Smooth muscle cell (in vitro differentiated cells): ENCODE measurements at regions not wholly inside any gene's neighbourhood (a gene's known extent, or its start where the extent isn't known, plus 50 kb on each side); places are given as distances from the start of the nearest gene placed in this dataset.

ENCODE experiments used
- DNase-seq: peaks from one replicate; lab custom pipeline; 2025; ENCODE audit not compliant: unreplicated experiment; lab: John Stamatoyannopoulos, UW
- H2AFZ ChIP-seq: fragments of 200-600 bp; sonication (generic); 2 replicates; pipeline ENCODE4 v1.6.0; 2016; ENCODE audit warnings: antibody characterized with exemption, low read depth, mild to moderate bottlenecking
- H3F3A ChIP-seq: fragments of 200-600 bp; sonication (generic); 2 replicates; pipeline ENCODE4 v1.6.0; 2017; ENCODE audit warnings: antibody characterized with exemption, low read depth
- H3K27ac ChIP-seq: fragments of 200-600 bp; sonication (generic); 2 replicates; pipeline ENCODE4 v1.5.1; 2016; ENCODE audit warnings: low read depth, mild to moderate bottlenecking
- H3K27me3 ChIP-seq: fragments of 200-600 bp; sonication (generic); 2 replicates; pipeline ENCODE4 v1.6.1; 2016; ENCODE audit warnings: low read depth, mild to moderate bottlenecking
- H3K36me3 ChIP-seq: fragments of 200-600 bp; sonication (generic); 2 replicates; pipeline ENCODE4 v1.5.1; 2016; ENCODE audit warnings: low read depth
- H3K4me1 ChIP-seq: fragments of 200-600 bp; sonication (generic); 2 replicates; pipeline ENCODE4 v1.5.1; 2016; ENCODE audit warnings: low read depth
- H3K4me2 ChIP-seq: fragments of 200-600 bp; sonication (generic); 2 replicates; pipeline ENCODE4 v1.6.0; 2016; ENCODE audit warnings: mild to moderate bottlenecking
- H3K4me3 ChIP-seq: fragments of 200-600 bp; sonication (generic); 2 replicates; pipeline ENCODE4 v1.5.1; 2016; ENCODE audit warnings: mild to moderate bottlenecking
- H3K79me2 ChIP-seq: fragments of 200-600 bp; sonication (generic); 2 replicates; pipeline ENCODE4 v1.6.0; 2016; ENCODE audit warnings: low read depth, mild to moderate bottlenecking
- H3K9ac ChIP-seq: fragments of 200-600 bp; sonication (generic); 2 replicates; pipeline ENCODE4 v1.6.0; 2016; ENCODE audit warnings: low read depth
- H3K9me3 ChIP-seq: fragments of 200-600 bp; sonication (generic); replicated peaks from 2 replicates; pipeline ENCODE4 v1.5.1; 2016; ENCODE audit warnings: low read depth
- H4K20me1 ChIP-seq: fragments of 200-600 bp; sonication (generic); 2 replicates; pipeline ENCODE4 v1.6.0; 2016; ENCODE audit warnings: low read depth
- CTCF ChIP-seq: fragments of 200-600 bp; sonication (generic); IDR thresholded peaks from 2 replicates; pipeline ENCODE4 v1.5.1; 2017; ENCODE audit warnings: borderline replicate concordance, mild to moderate bottlenecking, antibody characterized with exemption; ENCODE audit not compliant: insufficient read depth, poor library complexity, severe bottlenecking
- WGBS: methylation state at CpG from one replicate; pipeline ENCODE4 v1.1.7; 2016; ENCODE audit warnings: low lambda C conversion rate; 5-methylcytosine and 5-hydroxymethylcytosine counted together

- H2AFZ ChIP-seq, result no peak overlapping the region
- H3K79me2 ChIP-seq, result no peaks in the 10 kb centered on the region
- H3K9ac ChIP-seq, result no peak overlapping the region
- H3K27ac ChIP-seq, result no peak overlapping the region
- no peaks in the 10 kb centered on the region for H3K9me3 ChIP-seq
- H3K4me1 ChIP-seq, result no peaks in the 10 kb centered on the region
- no peak overlapping the region for H3K4me2 ChIP-seq
- no peaks in the 10 kb centered on the region for H4K20me1 ChIP-seq
- H3F3A ChIP-seq, result no peaks in the 10 kb centered on the region
- TF ChIP-seq CTCF, result no peak
- DNase-seq, result no peak
- H3K36me3 ChIP-seq, result no peaks in the 10 kb centered on the region
- WGBS, result 65% methylated on average over 4 of the region's 4 CpGs
- no peaks in the 10 kb centered on the region for H3K27me3 ChIP-seq
- no peak overlapping the region for H3K4me3 ChIP-seq
These were observed 431.1 kb upstream of the CDH19 start for GRCh38 chr18:67035026-67035425.

DNA sequence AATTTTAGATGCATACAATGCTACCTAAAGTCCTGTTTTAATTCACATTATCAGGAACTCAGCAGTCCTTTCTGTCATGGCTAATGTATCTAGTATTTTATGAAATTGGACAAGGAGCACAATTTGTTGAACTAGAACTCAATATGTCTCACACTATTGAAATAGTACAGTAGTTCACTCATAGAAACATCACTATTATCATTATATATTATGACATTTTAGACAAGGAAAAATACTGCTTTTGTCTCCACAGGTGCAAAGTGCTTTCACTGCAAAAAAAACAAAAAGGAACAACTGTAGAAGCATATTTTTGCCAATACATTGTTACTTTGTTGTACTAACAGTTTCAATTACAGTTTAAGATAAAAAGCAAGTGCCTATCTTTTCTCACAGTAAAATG, 419.2 kb upstream of the CDH19 start:
- Histone ChIP-seq H3F3A (no peaks in the 10 kb centered on the region), H3K27ac (no peak overlapping the region), H3K4me1 (no peaks in the 10 kb centered on the region), H3K4me3 (no peak overlapping the region), H3K36me3 (no peaks in the 10 kb centered on the region), H3K9ac (no peak overlapping the region), H3K27me3 (no peaks in the 10 kb centered on the region), H3K79me2 (no peaks in the 10 kb centered on the region), H3K4me2 (no peak overlapping the region), H3K9me3 (no peaks in the 10 kb centered on the region), H4K20me1 (no peaks in the 10 kb centered on the region), H2AFZ (no peak overlapping the region)
- no peak for TF ChIP-seq CTCF
- no peak for DNase-seq

DNA sequence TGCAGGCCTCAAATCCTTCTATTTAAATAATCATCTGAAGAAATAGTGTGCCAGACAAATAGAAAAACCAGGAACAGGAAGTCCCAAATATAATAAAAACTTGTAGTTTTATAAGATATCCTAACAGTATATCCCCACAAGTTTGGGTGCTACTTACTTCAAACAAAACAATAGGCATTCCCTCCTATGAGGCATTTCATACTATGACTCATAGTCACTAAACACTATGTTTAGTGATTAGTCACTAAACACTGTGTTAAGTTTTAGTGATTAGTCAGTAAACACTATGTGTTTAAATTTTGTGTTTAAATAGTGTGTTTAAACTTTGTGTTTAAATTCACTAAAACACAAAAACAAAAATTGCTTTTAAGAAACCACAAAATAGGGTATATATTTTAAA, 407.0 kb upstream of the CDH19 start:
- no peak overlapping the region for H3K9ac ChIP-seq
- H3K27ac ChIP-seq, result no peak overlapping the region
- H3K4me1 ChIP-seq, result no peaks in the 10 kb centered on the region
- no peaks in the 10 kb centered on the region for H3F3A ChIP-seq
- no peak overlapping the region for H3K4me2 ChIP-seq
- no peaks in the 10 kb centered on the region for H3K79me2 ChIP-seq
- no peak for DNase-seq
- H3K36me3 ChIP-seq, result no peaks in the 10 kb centered on the region
- no peaks in the 10 kb centered on the region for H3K9me3 ChIP-seq
- H2AFZ ChIP-seq, result no peak overlapping the region
- TF ChIP-seq CTCF, result no peak
- no peak overlapping the region for H3K4me3 ChIP-seq
- no peaks in the 10 kb centered on the region for H3K27me3 ChIP-seq
- no peaks in the 10 kb centered on the region for H4K20me1 ChIP-seq

GRCh38 chr18:67007999-67008398, 404.1 kb upstream of the CDH19 start:
- no peak overlapping the region for H3K4me2 ChIP-seq
- H3K27me3 ChIP-seq, result no peaks in the 10 kb centered on the region
- 89% methylated on average over 1 of the region's 1 CpG for WGBS
- no peaks in the 10 kb centered on the region for H3K36me3 ChIP-seq
- H3K27ac ChIP-seq, result no peak overlapping the region
- no peak overlapping the region for H3K4me3 ChIP-seq
- no peaks in the 10 kb centered on the region for H3K4me1 ChIP-seq
- no peak overlapping the region for H3K9ac ChIP-seq
- no peak for DNase-seq
- no peaks in the 10 kb centered on the region for H3K79me2 ChIP-seq
- no peak for TF ChIP-seq CTCF
- no peak overlapping the region for H2AFZ ChIP-seq
- H4K20me1 ChIP-seq, result no peaks in the 10 kb centered on the region
- no peaks in the 10 kb centered on the region for H3K9me3 ChIP-seq
- no peaks in the 10 kb centered on the region for H3F3A ChIP-seq
